Keratinocyte (primary cell): ENCODE measurements at regions not wholly inside any gene's neighbourhood (a gene's known extent, or its start where the extent isn't known, plus 50 kb on each side); places are given as distances from the start of the nearest gene placed in this dataset.

Source experiments
- DNase-seq: peaks from one replicate; pipeline ENCODE4 v3.0.0-alpha.2; 2011; ENCODE audit warnings: low read depth, missing footprints, low spot score
- FAIRE-seq: peaks from 2 replicates; lab custom pipeline; 2011; peaks lifted over from hg19 to GRCh38; lab: Jason Lieb, UNC
- H2AFZ ChIP-seq: 2 replicates; pipeline ENCODE4 v1.6.0; 2012; ENCODE audit warnings: low read length, control low read depth, inconsistent platforms; ENCODE audit not compliant: control insufficient read depth
- H3K27ac ChIP-seq: 2 replicates; pipeline ENCODE4 v1.5.1; 2011; ENCODE audit warnings: low read length; ENCODE audit not compliant: control insufficient read depth, insufficient read depth
- H3K27me3 ChIP-seq: 3 replicates; pipeline ENCODE4 v1.6.0; 2011; ENCODE audit warnings: low read length; ENCODE audit not compliant: control insufficient read depth, insufficient read depth; ENCODE audit errors: extremely low read depth
- H3K36me3 ChIP-seq, 2 experiments: 2 replicates in 1 of 2; 3 replicates in 1 of 2; pipeline ENCODE4 v1.5.1; 2011; ENCODE audit warnings: low read length in 2 of 2, mild to moderate bottlenecking in 1 of 2; ENCODE audit not compliant: control insufficient read depth in 2 of 2, insufficient read depth in 2 of 2; ENCODE audit errors: extremely low read depth in 1 of 2
- H3K4me1 ChIP-seq: 3 replicates; pipeline ENCODE4 v1.5.1; 2011; ENCODE audit warnings: low read length; ENCODE audit not compliant: control insufficient read depth, insufficient read depth; ENCODE audit errors: extremely low read depth
- H3K4me2 ChIP-seq: 3 replicates; pipeline ENCODE4 v1.6.0; 2011; ENCODE audit warnings: low read depth, low read length; ENCODE audit not compliant: control insufficient read depth, insufficient read depth; ENCODE audit errors: extremely low read depth
- H3K4me3 ChIP-seq, 3 experiments: fragments of 200-600 bp in 1 of 3; sonication (generic) in 1 of 3; 2 replicates in 2 of 3; 3 replicates in 1 of 3; pipeline ENCODE4 v1.5.1; 2011 to 2016; ENCODE audit warnings: low read length in 3 of 3, mild to moderate bottlenecking in 3 of 3, control low read depth in 2 of 3, inconsistent platforms in 1 of 3, low read depth in 1 of 3, mixed read lengths in 1 of 3, mixed run types in 1 of 3, moderate library complexity in 1 of 3; ENCODE audit not compliant: control insufficient read depth in 2 of 3, insufficient read depth in 2 of 3; ENCODE audit errors: extremely low read depth in 1 of 3
- H3K79me2 ChIP-seq: 2 replicates; pipeline ENCODE4 v1.6.0; 2012; ENCODE audit warnings: low read length; ENCODE audit not compliant: control insufficient read depth, insufficient read depth
- H3K9ac ChIP-seq: 3 replicates; pipeline ENCODE4 v1.6.0; 2011; ENCODE audit warnings: low read length; ENCODE audit not compliant: control insufficient read depth, insufficient read depth; ENCODE audit errors: extremely low read depth
- H3K9me1 ChIP-seq: 3 replicates; pipeline ENCODE4 v1.6.0; 2011; ENCODE audit warnings: low read length; ENCODE audit not compliant: control insufficient read depth, insufficient read depth; ENCODE audit errors: extremely low read depth
- H3K9me3 ChIP-seq: 2 replicates; pipeline ENCODE4 v1.5.1; 2012; ENCODE audit warnings: low read depth, low read length; ENCODE audit not compliant: control insufficient read depth
- H4K20me1 ChIP-seq: 3 replicates; pipeline ENCODE4 v1.6.0; 2011; ENCODE audit warnings: low read length; ENCODE audit not compliant: control insufficient read depth, insufficient read depth; ENCODE audit errors: extremely low read depth
- EZH2 ChIP-seq: IDR thresholded peaks from one replicate; pipeline ENCODE4 v1.6.1; 2012; ENCODE audit warnings: inconsistent platforms, mild to moderate bottlenecking, low read length, moderate library complexity
- dilution Hi-C: fragments of 300-500 bp; cut with MboI; formaldehyde crosslinking; loops from one replicate; pipeline ENCODE4 v1.7.0; 2020; ENCODE audit warnings: low sequenced_read_pairs; ENCODE audit not compliant: extremely low pct_ligation_motif_present
- TF ChIP-seq, protein P1 (sequence below), 3 experiments: IDR thresholded peaks in 1 of 3; conservative IDR thresholded peaks in 1 of 3; optimal IDR thresholded peaks in 1 of 3; 2 replicates in 2 of 3; 3 replicates in 1 of 3; pipeline versions ENCODE3 to v1.5.1; 2011; ENCODE audit warnings: low read length in 3 of 3, mild to moderate bottlenecking in 3 of 3, moderate library complexity in 2 of 3, control low read depth in 1 of 3, inconsistent platforms in 1 of 3; ENCODE audit not compliant: insufficient read depth in 2 of 3; ENCODE audit errors: extremely low read depth in 1 of 3

DNA sequence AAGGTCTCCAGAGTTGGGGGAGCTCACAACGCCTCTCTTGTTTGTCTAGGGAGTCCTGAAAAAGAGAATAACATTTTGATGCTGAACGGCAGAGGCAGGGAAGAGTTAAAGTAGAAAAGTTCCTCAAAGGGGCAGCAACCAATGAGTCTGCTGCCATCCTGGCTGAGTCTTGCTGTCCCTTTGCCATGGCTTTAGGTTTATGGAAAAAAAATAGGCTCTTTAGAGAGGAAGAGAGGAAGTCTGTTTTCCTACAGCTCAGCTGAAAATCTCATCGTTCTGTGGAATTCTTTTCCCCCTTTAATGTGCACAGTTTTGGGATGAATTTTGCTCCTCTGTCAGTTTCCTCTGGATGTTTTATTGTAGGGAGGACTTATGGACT lies 314.8 kb upstream of the TBX3 start:
- no peak overlapping the region for H3K4me2 ChIP-seq
- no peaks in the 10 kb centered on the region for H3K36me3 ChIP-seq
- no peaks in the 10 kb centered on the region for H3K9me1 ChIP-seq
- H2AFZ ChIP-seq, result no peak overlapping the region
- dilution Hi-C loops, result no loop called here
- no peaks in the 10 kb centered on the region for H4K20me1 ChIP-seq
- H3K79me2 ChIP-seq, result no peaks in the 10 kb centered on the region
- no peaks in the 10 kb centered on the region for H3K9me3 ChIP-seq
- H3K9ac ChIP-seq, result no peak overlapping the region
- H3K4me3 ChIP-seq, result no peak overlapping the region
- no peaks in the 10 kb centered on the region for H3K27me3 ChIP-seq
- TF ChIP-seq, protein P1, sequence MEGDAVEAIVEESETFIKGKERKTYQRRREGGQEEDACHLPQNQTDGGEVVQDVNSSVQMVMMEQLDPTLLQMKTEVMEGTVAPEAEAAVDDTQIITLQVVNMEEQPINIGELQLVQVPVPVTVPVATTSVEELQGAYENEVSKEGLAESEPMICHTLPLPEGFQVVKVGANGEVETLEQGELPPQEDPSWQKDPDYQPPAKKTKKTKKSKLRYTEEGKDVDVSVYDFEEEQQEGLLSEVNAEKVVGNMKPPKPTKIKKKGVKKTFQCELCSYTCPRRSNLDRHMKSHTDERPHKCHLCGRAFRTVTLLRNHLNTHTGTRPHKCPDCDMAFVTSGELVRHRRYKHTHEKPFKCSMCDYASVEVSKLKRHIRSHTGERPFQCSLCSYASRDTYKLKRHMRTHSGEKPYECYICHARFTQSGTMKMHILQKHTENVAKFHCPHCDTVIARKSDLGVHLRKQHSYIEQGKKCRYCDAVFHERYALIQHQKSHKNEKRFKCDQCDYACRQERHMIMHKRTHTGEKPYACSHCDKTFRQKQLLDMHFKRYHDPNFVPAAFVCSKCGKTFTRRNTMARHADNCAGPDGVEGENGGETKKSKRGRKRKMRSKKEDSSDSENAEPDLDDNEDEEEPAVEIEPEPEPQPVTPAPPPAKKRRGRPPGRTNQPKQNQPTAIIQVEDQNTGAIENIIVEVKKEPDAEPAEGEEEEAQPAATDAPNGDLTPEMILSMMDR (optimal IDR thresholded peaks at IDR 0.05 in 1 of 3, IDR thresholded peaks at IDR 0.05 in 1 of 3, conservative IDR thresholded peaks at IDR 0.05 in 1 of 3; ENCODE audit: extremely low read depth in 1 of 3, insufficient read depth in 2 of 3, low read length in 3 of 3), result no peak
- TF ChIP-seq EZH2, result no peak
- no peak for FAIRE-seq
- no peak for DNase-seq
- H3K4me1 ChIP-seq, result no peaks in the 10 kb centered on the region
- no peak overlapping the region for H3K27ac ChIP-seq

DNA sequence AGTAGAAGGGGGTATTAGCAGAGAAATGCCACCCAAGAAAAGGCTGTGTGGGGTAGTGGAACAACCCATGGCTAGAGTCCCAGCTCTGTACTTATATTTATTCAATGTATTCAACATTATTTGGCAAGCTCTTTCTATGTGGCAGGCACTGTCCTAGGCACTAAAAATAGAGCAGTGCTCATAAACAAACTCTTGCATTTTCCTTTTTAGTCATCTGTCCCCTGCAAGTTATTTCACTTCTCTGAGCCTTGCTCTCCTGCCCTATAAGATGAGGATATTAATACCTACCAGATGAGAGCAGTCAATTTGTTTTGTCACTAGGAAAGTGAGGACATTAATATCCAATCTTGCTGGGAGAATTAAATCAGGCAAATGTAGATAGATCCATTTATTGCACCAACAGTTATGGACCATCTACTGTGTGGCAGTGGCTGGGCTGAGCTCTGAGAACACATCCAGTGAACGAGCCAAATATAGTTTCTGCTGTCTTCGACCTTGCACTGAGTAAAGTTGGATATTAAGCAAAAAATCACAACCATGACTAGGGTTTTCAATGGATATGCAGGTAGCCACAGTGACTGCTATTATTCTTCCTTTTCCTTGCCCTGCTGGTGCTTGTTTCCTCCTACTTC lies 314.3 kb upstream of the TBX3 start:
- H3K9me3 ChIP-seq, result no peaks in the 10 kb centered on the region
- no peak for TF ChIP-seq EZH2
- TF ChIP-seq, protein P1 (optimal IDR thresholded peaks at IDR 0.05 in 1 of 3, IDR thresholded peaks at IDR 0.05 in 1 of 3, conservative IDR thresholded peaks at IDR 0.05 in 1 of 3; ENCODE audit: extremely low read depth in 1 of 3, insufficient read depth in 2 of 3, low read length in 3 of 3), result no peak
- H3K4me1 ChIP-seq, result no peaks in the 10 kb centered on the region
- no peaks in the 10 kb centered on the region for H3K36me3 ChIP-seq
- DNase-seq (no peak), FAIRE-seq (no peak)
- H3K4me2 ChIP-seq, result no peak overlapping the region
- no peaks in the 10 kb centered on the region for H3K79me2 ChIP-seq
- no peaks in the 10 kb centered on the region for H3K27me3 ChIP-seq
- no peaks in the 10 kb centered on the region for H3K9me1 ChIP-seq
- H4K20me1 ChIP-seq, result no peaks in the 10 kb centered on the region
- H3K27ac ChIP-seq, result no peak overlapping the region
- H2AFZ ChIP-seq, result no peak overlapping the region
- no peak overlapping the region for H3K9ac ChIP-seq
- dilution Hi-C loops, result no loop called here
- no peak overlapping the region for H3K4me3 ChIP-seq
